A673 (cell line): ENCODE measurements at regions not wholly inside any gene's neighbourhood (a gene's known extent, or its start where the extent isn't known, plus 50 kb on each side); places are given as distances from the start of the nearest gene placed in this dataset.
A peak's percentile ranks its signal among the peaks of the same experiment; 100 is the strongest.

Experiments
- BruUV-seq: library from RNA; stranded (reverse); fragments of 400-500 nt; replicated peaks from 2 replicates; lab custom pipeline; 2021; lab: Mats Ljungman, UMichigan
- CTCF ChIA-PET: fragments of 300-600 bp; sonication (Branson Sonifier 250); formaldehyde crosslinking; loops from one replicate; lab custom pipeline; 2022; ENCODE audit warnings: antibody characterized with exemption; lab: Charles Lee
- POLR2A ChIA-PET: fragments of 300-600 bp; sonication (Branson Sonifier 250); formaldehyde crosslinking; loops from one replicate; lab custom pipeline; 2022; ENCODE audit warnings: antibody characterized with exemption; ENCODE audit not compliant: low non-redundant PET; lab: Charles Lee
- DNase-seq: peaks from one replicate; pipeline ENCODE4 v3.0.0-alpha.2; 2015; ENCODE audit warnings: low spot score
- H3K27ac ChIP-seq: fragments of 200-600 bp; sonication (generic); 2 replicates; pipeline ENCODE4 v1.5.1; 2016; ENCODE audit warnings: mixed run types, low read depth, mild to moderate bottlenecking, mixed read lengths, antibody characterized with exemption, low read length; ENCODE audit not compliant: poor library complexity, severe bottlenecking
- H3K27me3 ChIP-seq: fragments of 200-600 bp; sonication (generic); replicated peaks from 2 replicates; pipeline ENCODE4 v1.6.1; 2017; ENCODE audit warnings: mixed run types, low read depth, mild to moderate bottlenecking, mixed read lengths, antibody characterized with exemption, low read length; ENCODE audit not compliant: insufficient read depth, poor library complexity
- H3K36me3 ChIP-seq: fragments of 200-600 bp; sonication (generic); 2 replicates; pipeline ENCODE4 v1.6.1; 2016; ENCODE audit warnings: mixed run types, mild to moderate bottlenecking, mixed read lengths, antibody characterized with exemption, low read length; ENCODE audit not compliant: insufficient read depth, poor library complexity, severe bottlenecking
- H3K4me1 ChIP-seq: fragments of 200-600 bp; sonication (generic); 2 replicates; pipeline ENCODE4 v1.6.1; 2017; ENCODE audit warnings: mixed run types, mild to moderate bottlenecking, mixed read lengths, antibody characterized with exemption, low read length; ENCODE audit not compliant: insufficient read depth, poor library complexity, severe bottlenecking
- H3K4me3 ChIP-seq: fragments of 200-600 bp; sonication (generic); 2 replicates; pipeline ENCODE4 v1.5.1; 2016; ENCODE audit warnings: low read depth, mixed run types, mild to moderate bottlenecking, mixed read lengths, low read length; ENCODE audit not compliant: poor library complexity, severe bottlenecking
- H3K9me3 ChIP-seq: fragments of 200-600 bp; sonication (generic); 2 replicates; pipeline ENCODE4 v1.6.1; 2016; ENCODE audit warnings: mixed run types, low read depth, mild to moderate bottlenecking, mixed read lengths, antibody characterized with exemption, low read length; ENCODE audit not compliant: poor library complexity, severe bottlenecking
- EZH2 ChIP-seq: fragments of 200-600 bp; sonication (generic); IDR thresholded peaks from 2 replicates; pipeline ENCODE4 v1.6.1; 2017; ENCODE audit warnings: borderline replicate concordance, low read depth, mild to moderate bottlenecking, mixed read lengths, antibody characterized with exemption, low read length; ENCODE audit not compliant: poor library complexity, severe bottlenecking
- intact Hi-C: fragments of 100-400 bp; cut with micrococcal nuclease; formaldehyde crosslinking; loops from one replicate; pipeline ENCODE4 v1.10.0; 2022; ENCODE audit not compliant: unreplicated experiment
- TF ChIP-seq, protein P1 (sequence below): fragments of 300-800, 200-600 bp; sonication (generic); conservative IDR thresholded peaks from 2 replicates; pipeline ENCODE4 v1.5.1; 2017; ENCODE audit warnings: low read depth, mild to moderate bottlenecking, antibody characterized with exemption, low read length, moderate library complexity, mixed read lengths

DNA sequence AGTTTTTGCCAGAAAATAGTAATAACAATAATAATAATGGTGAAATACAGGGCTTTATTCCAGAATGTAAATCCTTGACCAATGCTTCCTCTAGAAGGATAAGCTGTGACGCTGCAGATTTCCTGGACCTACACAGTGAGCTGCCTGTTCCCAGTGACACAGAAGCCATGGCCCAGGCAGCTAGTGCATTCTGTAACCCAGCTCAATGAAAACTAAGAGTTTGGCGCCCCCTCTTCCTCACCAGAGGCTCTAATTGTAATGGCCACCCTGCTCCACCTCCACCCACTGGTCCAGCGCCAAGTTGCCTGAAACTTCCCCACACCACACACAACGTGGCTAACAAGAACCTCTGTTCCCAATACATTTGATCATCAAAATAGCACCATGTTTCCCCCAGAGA lies 248.1 kb downstream of the CETN3 start:
- no peak for TF ChIP-seq EZH2
- TF ChIP-seq, protein P1, sequence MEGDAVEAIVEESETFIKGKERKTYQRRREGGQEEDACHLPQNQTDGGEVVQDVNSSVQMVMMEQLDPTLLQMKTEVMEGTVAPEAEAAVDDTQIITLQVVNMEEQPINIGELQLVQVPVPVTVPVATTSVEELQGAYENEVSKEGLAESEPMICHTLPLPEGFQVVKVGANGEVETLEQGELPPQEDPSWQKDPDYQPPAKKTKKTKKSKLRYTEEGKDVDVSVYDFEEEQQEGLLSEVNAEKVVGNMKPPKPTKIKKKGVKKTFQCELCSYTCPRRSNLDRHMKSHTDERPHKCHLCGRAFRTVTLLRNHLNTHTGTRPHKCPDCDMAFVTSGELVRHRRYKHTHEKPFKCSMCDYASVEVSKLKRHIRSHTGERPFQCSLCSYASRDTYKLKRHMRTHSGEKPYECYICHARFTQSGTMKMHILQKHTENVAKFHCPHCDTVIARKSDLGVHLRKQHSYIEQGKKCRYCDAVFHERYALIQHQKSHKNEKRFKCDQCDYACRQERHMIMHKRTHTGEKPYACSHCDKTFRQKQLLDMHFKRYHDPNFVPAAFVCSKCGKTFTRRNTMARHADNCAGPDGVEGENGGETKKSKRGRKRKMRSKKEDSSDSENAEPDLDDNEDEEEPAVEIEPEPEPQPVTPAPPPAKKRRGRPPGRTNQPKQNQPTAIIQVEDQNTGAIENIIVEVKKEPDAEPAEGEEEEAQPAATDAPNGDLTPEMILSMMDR: peak; percentile 66
- Histone ChIP-seq H3K36me3 (no peaks in the 10 kb centered on the region), H3K4me3 (no peak overlapping the region), H3K4me1 (no peaks in the 10 kb centered on the region), H3K27me3 (no peaks in the 10 kb centered on the region), H3K9me3 (no peaks in the 10 kb centered on the region), H3K27ac (no peak overlapping the region)
- peak; percentile 76 for DNase-seq
- CTCF ChIA-PET: interaction anchor here (0.6 to 1.5 kb wide), 6 partner anchors 231 to 1432 kb away, joined by 3 to 8 read pairs (median 3); no protein-coding TSS in a partner anchor
- POLR2A ChIA-PET: no interaction called here
- no TSS peak for BruUV-seq
- intact Hi-C loops: loop anchor here (5.0 kb wide), 1 partner anchor 1434 kb away; no protein-coding TSS in a partner anchor

DNA sequence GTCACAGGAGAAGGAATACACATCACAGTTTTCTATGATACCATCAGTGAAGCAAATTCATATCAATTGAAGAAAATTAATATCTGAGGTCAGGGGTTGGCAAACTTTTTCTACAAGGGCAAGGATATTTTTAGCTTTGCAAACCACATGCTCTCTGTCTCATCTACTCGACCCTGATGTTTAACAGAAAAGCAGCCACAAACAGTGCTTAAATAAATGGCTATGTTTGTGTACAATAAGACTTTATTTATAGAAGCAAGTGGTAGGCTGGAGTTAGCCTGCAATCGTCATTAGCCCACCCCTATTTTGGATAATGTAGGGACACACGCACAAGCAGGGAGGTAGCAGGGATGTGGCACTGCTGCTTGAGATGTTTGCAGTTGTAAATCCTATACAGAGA lies 251.4 kb downstream of the CETN3 start:
- DNase-seq: no peak
- H3K4me1 ChIP-seq: no peaks in the 10 kb centered on the region
- H3K36me3 ChIP-seq: no peaks in the 10 kb centered on the region
- H3K27ac ChIP-seq: no peak overlapping the region
- no TSS peak for BruUV-seq
- no peaks in the 10 kb centered on the region for H3K27me3 ChIP-seq
- POLR2A ChIA-PET: no interaction called here
- CTCF ChIA-PET: no interaction called here
- H3K4me3 ChIP-seq: no peak overlapping the region
- intact Hi-C loops: no loop called here
- H3K9me3 ChIP-seq: no peaks in the 10 kb centered on the region
- TF ChIP-seq, protein P1: no peak
- no peak for TF ChIP-seq EZH2

DNA sequence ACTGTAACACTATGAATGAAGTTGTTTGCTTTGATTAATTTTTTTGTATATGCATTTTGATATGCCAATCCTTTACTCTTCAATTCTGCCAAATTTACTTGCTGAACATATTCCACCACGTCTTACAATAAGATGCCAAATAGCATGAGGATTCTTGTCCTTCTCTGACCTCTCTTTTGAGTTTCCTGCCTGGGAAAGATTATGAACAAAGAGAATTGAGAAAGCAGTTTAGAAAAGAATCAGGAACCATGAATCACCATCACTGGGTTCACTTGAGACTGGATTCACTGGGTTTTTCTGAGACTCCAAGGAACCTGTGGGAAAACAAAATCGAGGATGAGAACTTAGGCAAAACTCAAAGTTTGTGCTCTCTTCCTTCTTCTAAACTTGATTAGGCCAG lies 256.5 kb downstream of the CETN3 start:
- Histone ChIP-seq H3K9me3 (no peaks in the 10 kb centered on the region), H3K36me3 (no peaks in the 10 kb centered on the region), H3K4me3 (no peak overlapping the region), H3K4me1 (no peaks in the 10 kb centered on the region), H3K27ac (no peak overlapping the region), H3K27me3 (no peaks in the 10 kb centered on the region)
- intact Hi-C loops: no loop called here
- no peak for DNase-seq
- no TSS peak for BruUV-seq
- TF ChIP-seq, protein P1: no peak
- no peak for TF ChIP-seq EZH2
- ChIA-PET CTCF (no interaction called here), POLR2A (no interaction called here)
